Astrocyte (in vitro differentiated cells and primary cell): ENCODE measurements at regions not wholly inside any gene's neighbourhood (a gene's known extent, or its start where the extent isn't known, plus 50 kb on each side); places are given as distances from the start of the nearest gene placed in this dataset.

Source experiments
- DNase-seq: peaks from one replicate; pipeline ENCODE4 v3.0.0-alpha.2; 2010; ENCODE audit warnings: low read depth
- FAIRE-seq: peaks from 2 replicates; lab custom pipeline; 2011; peaks lifted over from hg19 to GRCh38; lab: Jason Lieb, UNC
- H2AFZ ChIP-seq: 2 replicates; pipeline ENCODE4 v1.6.0; 2012; ENCODE audit warnings: low read depth, low read length, inconsistent platforms
- H3K27ac ChIP-seq: 2 replicates; pipeline ENCODE4 v1.5.1; 2011; ENCODE audit warnings: low read depth, low read length, inconsistent platforms
- H3K27me3 ChIP-seq: 2 replicates; pipeline ENCODE4 v1.6.0; 2011; ENCODE audit warnings: low read length, inconsistent platforms; ENCODE audit not compliant: insufficient read depth
- H3K36me3 ChIP-seq: 2 replicates; pipeline ENCODE4 v1.5.1; 2011; ENCODE audit warnings: low read length, inconsistent platforms; ENCODE audit not compliant: insufficient read depth
- H3K4me1 ChIP-seq: 2 replicates; pipeline ENCODE4 v1.5.1; 2011; ENCODE audit warnings: low read length, inconsistent platforms; ENCODE audit not compliant: insufficient read depth
- H3K4me2 ChIP-seq: 2 replicates; pipeline ENCODE4 v1.6.0; 2012; ENCODE audit warnings: low read length, inconsistent platforms
- H3K4me3 ChIP-seq: 2 replicates; pipeline ENCODE4 v1.5.1; 2011; ENCODE audit warnings: low read depth, mild to moderate bottlenecking, low read length, inconsistent platforms; ENCODE audit not compliant: insufficient read depth
- H3K79me2 ChIP-seq: 2 replicates; pipeline ENCODE4 v1.6.0; 2012; ENCODE audit warnings: mild to moderate bottlenecking, low read length, inconsistent platforms; ENCODE audit not compliant: insufficient read depth
- H3K9ac ChIP-seq: 2 replicates; pipeline ENCODE4 v1.6.0; 2012; ENCODE audit warnings: mild to moderate bottlenecking, low read length, inconsistent platforms
- H3K9me3 ChIP-seq: 2 replicates; pipeline ENCODE4 v1.5.1; 2012; ENCODE audit warnings: low read depth, mild to moderate bottlenecking, low read length, inconsistent platforms; ENCODE audit not compliant: insufficient read depth
- H4K20me1 ChIP-seq: 2 replicates; pipeline ENCODE4 v1.6.0; 2012; ENCODE audit warnings: low read length, inconsistent platforms; ENCODE audit not compliant: insufficient read depth
- H3K27ac Mint-ChIP-seq: one replicate; pipeline ENCODE4 v1.8.0; 2021; ENCODE audit warnings: mild to moderate bottlenecking, mixed read lengths; ENCODE audit not compliant: unreplicated experiment
- H3K27me3 Mint-ChIP-seq: one replicate; pipeline ENCODE4 v1.8.0; 2021; ENCODE audit warnings: low read depth, mixed read lengths; ENCODE audit not compliant: unreplicated experiment
- H3K36me3 Mint-ChIP-seq: one replicate; pipeline ENCODE4 v1.8.0; 2021; ENCODE audit warnings: low read depth, mixed read lengths; ENCODE audit not compliant: unreplicated experiment
- H3K4me1 Mint-ChIP-seq: one replicate; pipeline ENCODE4 v1.8.0; 2021; ENCODE audit warnings: low read depth, mixed read lengths; ENCODE audit not compliant: unreplicated experiment
- H3K4me3 Mint-ChIP-seq: one replicate; pipeline ENCODE4 v1.8.0; 2021; ENCODE audit warnings: mild to moderate bottlenecking, moderate library complexity, mixed read lengths; ENCODE audit not compliant: unreplicated experiment
- H3K9me3 Mint-ChIP-seq: one replicate; pipeline ENCODE4 v1.8.0; 2021; ENCODE audit warnings: mild to moderate bottlenecking, mixed read lengths; ENCODE audit not compliant: unreplicated experiment
- CTCF ChIP-seq: IDR thresholded peaks from 2 replicates; pipeline ENCODE4 v1.5.1; 2011; ENCODE audit warnings: low read depth, mild to moderate bottlenecking, inconsistent platforms, low read length, moderate library complexity; ENCODE audit not compliant: insufficient read depth
- EZH2 ChIP-seq: IDR thresholded peaks from 2 replicates; pipeline ENCODE4 v1.6.1; 2012; ENCODE audit warnings: mild to moderate bottlenecking, low read length, inconsistent platforms; ENCODE audit not compliant: insufficient read depth

GRCh38 chr9:19732441-19732951 is 56.3 kb downstream of the SLC24A2 start:
- no peaks in the 10 kb centered on the region for H4K20me1 ChIP-seq
- no peak overlapping the region for H3K4me3 ChIP-seq
- Mint-ChIP-seq H3K4me3 (no peak overlapping the region), H3K27ac (no peak overlapping the region), H3K9me3 (peaks cover 3% of the 10 kb centered on the region), H3K27me3 (no peaks in the 10 kb centered on the region), H3K4me1 (no peaks in the 10 kb centered on the region), H3K36me3 (no peaks in the 10 kb centered on the region)
- H3K4me2 ChIP-seq = no peak overlapping the region
- no peak overlapping the region for H3K9ac ChIP-seq
- no peak overlapping the region for H3K27ac ChIP-seq
- no peaks in the 10 kb centered on the region for H3K4me1 ChIP-seq
- no peaks in the 10 kb centered on the region for H3K27me3 ChIP-seq
- TF ChIP-seq CTCF (no peak), EZH2 (no peak)
- no peaks in the 10 kb centered on the region for H3K79me2 ChIP-seq
- no peaks in the 10 kb centered on the region for H3K36me3 ChIP-seq
- FAIRE-seq (no peak), DNase-seq (no peak)
- no peaks in the 10 kb centered on the region for H3K9me3 ChIP-seq
- H2AFZ ChIP-seq = no peak overlapping the region

GRCh38 chr9:19728101-19728500 is 60.7 kb downstream of the SLC24A2 start:
- Mint-ChIP-seq H3K27ac (no peak overlapping the region), H3K4me3 (no peak overlapping the region), H3K9me3 (no peaks in the 10 kb centered on the region), H3K36me3 (no peaks in the 10 kb centered on the region), H3K4me1 (no peaks in the 10 kb centered on the region), H3K27me3 (no peaks in the 10 kb centered on the region)
- FAIRE-seq (no peak), DNase-seq (no peak)
- H3K79me2 ChIP-seq = no peaks in the 10 kb centered on the region
- no peaks in the 10 kb centered on the region for H3K36me3 ChIP-seq
- H3K27ac ChIP-seq = no peak overlapping the region
- no peak overlapping the region for H3K9ac ChIP-seq
- TF ChIP-seq CTCF = no peak
- no peak for TF ChIP-seq EZH2
- no peak overlapping the region for H3K4me2 ChIP-seq
- H3K4me1 ChIP-seq = no peaks in the 10 kb centered on the region
- H4K20me1 ChIP-seq = no peaks in the 10 kb centered on the region
- no peak overlapping the region for H3K4me3 ChIP-seq
- H2AFZ ChIP-seq = no peak overlapping the region
- no peaks in the 10 kb centered on the region for H3K27me3 ChIP-seq
- H3K9me3 ChIP-seq = no peaks in the 10 kb centered on the region

GRCh38 chr9:19725970-19726369 is 62.9 kb downstream of the SLC24A2 start:
- Histone ChIP-seq H3K4me3 (no peak overlapping the region), H3K4me2 (no peak overlapping the region), H3K36me3 (no peaks in the 10 kb centered on the region), H3K27me3 (no peaks in the 10 kb centered on the region), H3K9ac (no peak overlapping the region), H2AFZ (no peak overlapping the region), H4K20me1 (no peaks in the 10 kb centered on the region), H3K9me3 (no peaks in the 10 kb centered on the region), H3K4me1 (no peaks in the 10 kb centered on the region), H3K27ac (no peak overlapping the region), H3K79me2 (no peaks in the 10 kb centered on the region)
- no peak overlapping the region for H3K4me3 Mint-ChIP-seq
- FAIRE-seq (no peak), DNase-seq (no peak)
- no peaks in the 10 kb centered on the region for H3K27me3 Mint-ChIP-seq
- H3K9me3 Mint-ChIP-seq = no peaks in the 10 kb centered on the region
- H3K36me3 Mint-ChIP-seq = no peaks in the 10 kb centered on the region
- TF ChIP-seq EZH2 = no peak
- TF ChIP-seq CTCF = no peak
- H3K27ac Mint-ChIP-seq = no peak overlapping the region
- no peaks in the 10 kb centered on the region for H3K4me1 Mint-ChIP-seq
